H9 (cell line): ENCODE measurements at regions not wholly inside any gene's neighbourhood (a gene's known extent, or its start where the extent isn't known, plus 50 kb on each side); places are given as distances from the start of the nearest gene placed in this dataset.

Experiments
- DNase-seq: peaks from one replicate; pipeline ENCODE4 v3.0.0-alpha.2; 2017
- H2AFZ ChIP-seq: one replicate; pipeline ENCODE4 v1.6.1; 2013; ENCODE audit warnings: mild to moderate bottlenecking, low read length, control low read depth, moderate library complexity
- H2AK5ac ChIP-seq: 2 replicates; pipeline ENCODE4 v1.6.1; 2013; ENCODE audit warnings: low read length, control low read depth, mixed read lengths; ENCODE audit not compliant: insufficient read length
- H2BK120ac ChIP-seq: one replicate; pipeline ENCODE4 v1.6.1; 2013; ENCODE audit warnings: low read depth, mild to moderate bottlenecking, low read length, control low read depth, inconsistent platforms; ENCODE audit not compliant: poor library complexity, severe bottlenecking
- H2BK12ac ChIP-seq: 2 replicates; pipeline ENCODE4 v1.6.1; 2013; ENCODE audit warnings: low read length, control low read depth, mixed read lengths, low read depth; ENCODE audit not compliant: insufficient read length
- H2BK15ac ChIP-seq: 2 replicates; pipeline ENCODE4 v1.6.1; 2013; ENCODE audit warnings: low read depth, low read length, control low read depth
- H2BK20ac ChIP-seq: one replicate; pipeline ENCODE4 v1.6.1; 2013; ENCODE audit warnings: low read depth, mild to moderate bottlenecking, low read length, control low read depth, inconsistent platforms; ENCODE audit not compliant: poor library complexity, severe bottlenecking
- H2BK5ac ChIP-seq: 2 replicates; pipeline ENCODE4 v1.6.1; 2013; ENCODE audit warnings: low read length, control low read depth, mixed read lengths; ENCODE audit not compliant: insufficient read length
- H3K14ac ChIP-seq: 2 replicates; pipeline ENCODE4 v1.6.1; 2013; ENCODE audit warnings: low read length, control low read depth; ENCODE audit not compliant: insufficient read depth
- H3K18ac ChIP-seq: 2 replicates; pipeline ENCODE4 v1.6.1; 2013; ENCODE audit warnings: low read depth, mild to moderate bottlenecking, mixed read lengths, low read length, control low read depth; ENCODE audit not compliant: insufficient read length
- H3K23ac ChIP-seq: 2 replicates; pipeline ENCODE4 v1.6.1; 2013; ENCODE audit warnings: low read length, control low read depth, mixed read lengths, low read depth; ENCODE audit not compliant: insufficient read length
- H3K23me2 ChIP-seq: 2 replicates; pipeline ENCODE4 v1.6.1; 2013; ENCODE audit warnings: low read depth, mild to moderate bottlenecking, mixed read lengths, low read length, control low read depth; ENCODE audit not compliant: insufficient read length, poor library complexity, severe bottlenecking
- H3K27ac ChIP-seq: 2 replicates; pipeline ENCODE4 v1.5.1; 2013; ENCODE audit warnings: low read length, control low read depth, mixed read lengths, low read depth; ENCODE audit not compliant: insufficient read length
- H3K27me3 ChIP-seq: 2 replicates; pipeline ENCODE4 v1.6.1; 2013; ENCODE audit warnings: low read length, control low read depth, inconsistent platforms; ENCODE audit not compliant: insufficient read depth
- H3K4ac ChIP-seq: 2 replicates; pipeline ENCODE4 v1.6.1; 2013; ENCODE audit warnings: low read depth, mild to moderate bottlenecking, control low read depth, inconsistent platforms, low read length, moderate library complexity
- H3K4me1 ChIP-seq: 2 replicates; pipeline ENCODE4 v1.6.1; 2013; ENCODE audit warnings: low read length, control low read depth, inconsistent platforms; ENCODE audit not compliant: insufficient read depth
- H3K4me2 ChIP-seq: 2 replicates; pipeline ENCODE4 v1.6.1; 2013; ENCODE audit warnings: low read length, control low read depth, mixed read lengths; ENCODE audit not compliant: insufficient read length, insufficient read depth
- H3K56ac ChIP-seq: 2 replicates; pipeline ENCODE4 v1.6.1; 2013; ENCODE audit warnings: low read depth, mild to moderate bottlenecking, mixed read lengths, low read length, control low read depth; ENCODE audit not compliant: insufficient read length
- H3K79me1 ChIP-seq: 2 replicates; pipeline ENCODE4 v1.6.1; 2013; ENCODE audit warnings: low read depth, mild to moderate bottlenecking, moderate library complexity, low read length, control low read depth, inconsistent platforms; ENCODE audit not compliant: insufficient read depth, poor library complexity, severe bottlenecking
- H3K79me2 ChIP-seq: 2 replicates; pipeline ENCODE4 v1.6.1; 2013; ENCODE audit warnings: low read length, control low read depth, inconsistent platforms; ENCODE audit not compliant: insufficient read depth
- H3K9ac ChIP-seq: 2 replicates; pipeline ENCODE4 v1.6.1; 2013; ENCODE audit warnings: low read length, control low read depth, mixed read lengths; ENCODE audit not compliant: insufficient read length; ENCODE audit errors: extremely low read depth
- H3K9me3 ChIP-seq: one replicate; pipeline ENCODE4 v1.6.1; 2013; ENCODE audit warnings: low read depth, low read length, inconsistent platforms; ENCODE audit not compliant: control insufficient read depth
- H3T11ph ChIP-seq: one replicate; pipeline ENCODE4 v1.6.1; 2013; ENCODE audit warnings: mild to moderate bottlenecking, low read length, control low read depth, inconsistent platforms
- H4K20me1 ChIP-seq: one replicate; pipeline ENCODE4 v1.6.1; 2013; ENCODE audit not compliant: control insufficient read depth, insufficient read length, insufficient read depth
- H4K5ac ChIP-seq: 2 replicates; pipeline ENCODE4 v1.6.1; 2013; ENCODE audit warnings: low read depth, mild to moderate bottlenecking, mixed read lengths, low read length, control low read depth; ENCODE audit not compliant: insufficient read length
- H4K8ac ChIP-seq: replicated peaks from 2 replicates; pipeline ENCODE4 v1.6.1; 2013; ENCODE audit warnings: low read length, control low read depth, mixed read lengths, low read depth; ENCODE audit not compliant: insufficient read length
- H4K91ac ChIP-seq: 2 replicates; pipeline ENCODE4 v1.6.1; 2013; ENCODE audit warnings: low read depth, mild to moderate bottlenecking, moderate library complexity, mixed read lengths, low read length, control low read depth; ENCODE audit not compliant: insufficient read length
- H3K27ac Mint-ChIP-seq, 3 experiments: 2 replicates in 2 of 3; 3 replicates in 1 of 3; pipeline ENCODE4 v1.8.0; 2020 to 2021; ENCODE audit warnings: mixed read lengths in 3 of 3, mild to moderate bottlenecking in 1 of 3, moderate library complexity in 1 of 3
- H3K27me3 Mint-ChIP-seq: 2 replicates; pipeline ENCODE4 v1.8.0; 2021; ENCODE audit warnings: low read depth, mild to moderate bottlenecking, moderate library complexity, mixed read lengths
- H3K36me3 Mint-ChIP-seq, 3 experiments: 2 replicates in 2 of 3; 3 replicates in 1 of 3; pipeline ENCODE4 v1.8.0; 2020 to 2021; ENCODE audit warnings: low read depth in 3 of 3, mixed read lengths in 3 of 3; ENCODE audit not compliant: insufficient read depth in 1 of 3
- H3K4me1 Mint-ChIP-seq, 2 experiments: 2 replicates each; pipeline ENCODE4 v1.8.0; 2020; ENCODE audit warnings: mixed read lengths in 2 of 2
- H3K4me3 Mint-ChIP-seq, 2 experiments: 2 replicates in 1 of 2; 3 replicates in 1 of 2; pipeline ENCODE4 v1.8.0; 2020 to 2021; ENCODE audit warnings: mild to moderate bottlenecking in 2 of 2, mixed read lengths in 2 of 2, moderate library complexity in 1 of 2
- H3K9me3 Mint-ChIP-seq, 2 experiments: 2 replicates in 1 of 2; 3 replicates in 1 of 2; pipeline ENCODE4 v1.8.0; 2020; ENCODE audit warnings: mild to moderate bottlenecking in 2 of 2, mixed read lengths in 2 of 2, moderate library complexity in 1 of 2
- WGBS: extraction: QIAGEN DNeasy Blood & Tissue Kit; methylation state at CpG from one replicate; pipeline ENCODE4 v1.1.7; 2013; ENCODE audit warnings: missing lambda C conversion rate, low lambda C conversion rate, mixed read lengths; ENCODE audit not compliant: insufficient read length; ENCODE audit errors: extremely low coverage; 5-methylcytosine and 5-hydroxymethylcytosine counted together
- TF ChIP-seq, protein P1 (sequence below): fragments of 200-600 bp; sonication (generic); conservative IDR thresholded peaks from 3 replicates; pipeline ENCODE4 v1.8.0; 2021; ENCODE audit warnings: antibody characterized with exemption, mild to moderate bottlenecking

GRCh38 chr10:117781216-117781831 is 238.8 kb downstream of the EMX2 start:
- no peaks in the 10 kb centered on the region for H3K36me3 Mint-ChIP-seq
- Histone ChIP-seq H4K20me1 (no peaks in the 10 kb centered on the region), H3T11ph (no peak overlapping the region), H2BK120ac (no peak overlapping the region), H3K23ac (no peak overlapping the region), H4K8ac (no peak overlapping the region), H3K4me2 (no peak overlapping the region), H3K79me2 (no peaks in the 10 kb centered on the region), H2BK15ac (no peak overlapping the region), H3K27ac (no peak overlapping the region), H4K91ac (no peak overlapping the region), H3K27me3 (no peaks in the 10 kb centered on the region), H2BK12ac (no peak overlapping the region), H3K9ac (no peak overlapping the region), H3K4ac (no peak overlapping the region), H3K14ac (no peak overlapping the region), H3K56ac (no peak overlapping the region), H3K4me1 (no peaks in the 10 kb centered on the region), H2AFZ (no peak overlapping the region), H4K5ac (no peak overlapping the region), H3K9me3 (no peaks in the 10 kb centered on the region), H3K18ac (no peak overlapping the region), H2BK20ac (no peak overlapping the region), H2BK5ac (no peak overlapping the region), H3K79me1 (no peaks in the 10 kb centered on the region), H2AK5ac (no peak overlapping the region), H3K23me2 (no peaks in the 10 kb centered on the region)
- H3K4me3 Mint-ChIP-seq = no peak overlapping the region
- WGBS = no CpG with 5 or more reads among the region's 7 CpGs
- no peaks in the 10 kb centered on the region for H3K9me3 Mint-ChIP-seq
- peak overlapping the region in 1 of 3 experiments; percentile 42; a peak in 2 of 7 replicates for H3K27ac Mint-ChIP-seq
- peaks cover 7% of the 10 kb centered on the region in 2 experiments for H3K4me1 Mint-ChIP-seq
- DNase-seq = no peak
- peaks cover 14% of the 10 kb centered on the region for H3K27me3 Mint-ChIP-seq
- TF ChIP-seq, protein P1, sequence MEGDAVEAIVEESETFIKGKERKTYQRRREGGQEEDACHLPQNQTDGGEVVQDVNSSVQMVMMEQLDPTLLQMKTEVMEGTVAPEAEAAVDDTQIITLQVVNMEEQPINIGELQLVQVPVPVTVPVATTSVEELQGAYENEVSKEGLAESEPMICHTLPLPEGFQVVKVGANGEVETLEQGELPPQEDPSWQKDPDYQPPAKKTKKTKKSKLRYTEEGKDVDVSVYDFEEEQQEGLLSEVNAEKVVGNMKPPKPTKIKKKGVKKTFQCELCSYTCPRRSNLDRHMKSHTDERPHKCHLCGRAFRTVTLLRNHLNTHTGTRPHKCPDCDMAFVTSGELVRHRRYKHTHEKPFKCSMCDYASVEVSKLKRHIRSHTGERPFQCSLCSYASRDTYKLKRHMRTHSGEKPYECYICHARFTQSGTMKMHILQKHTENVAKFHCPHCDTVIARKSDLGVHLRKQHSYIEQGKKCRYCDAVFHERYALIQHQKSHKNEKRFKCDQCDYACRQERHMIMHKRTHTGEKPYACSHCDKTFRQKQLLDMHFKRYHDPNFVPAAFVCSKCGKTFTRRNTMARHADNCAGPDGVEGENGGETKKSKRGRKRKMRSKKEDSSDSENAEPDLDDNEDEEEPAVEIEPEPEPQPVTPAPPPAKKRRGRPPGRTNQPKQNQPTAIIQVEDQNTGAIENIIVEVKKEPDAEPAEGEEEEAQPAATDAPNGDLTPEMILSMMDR = no peak
